SK-N-SH (cell line): ENCODE measurements at regions not wholly inside any gene's neighbourhood (a gene's known extent, or its start where the extent isn't known, plus 50 kb on each side); places are given as distances from the start of the nearest gene placed in this dataset.

Experiments used
- CTCF ChIA-PET: fragments of 300-600, 350-600 bp; formaldehyde crosslinking; extraction: SDS; loops from one replicate; lab custom pipeline; 2021; lab: Yijun Ruan, JAX
- POLR2A ChIA-PET: fragments of 350-600 bp; sonication (Branson Sonifier 250); formaldehyde crosslinking; extraction: SDS; loops from one replicate; lab custom pipeline; 2020; ENCODE audit warnings: antibody characterized with exemption, inconsistent platforms; lab: Yijun Ruan, JAX
- DNase-seq: peaks from one replicate; pipeline ENCODE4 v3.0.0; 2012
- H2AFZ ChIP-seq: fragments of 200-600 bp; sonication (generic); 2 replicates; pipeline ENCODE4 v1.8.1; 2016; ENCODE audit warnings: antibody characterized with exemption, mild to moderate bottlenecking, low read depth
- H3F3A ChIP-seq: fragments of 200-600 bp; sonication (generic); replicated peaks from 2 replicates; pipeline ENCODE3; 2016; ENCODE audit warnings: antibody characterized with exemption, mild to moderate bottlenecking; ENCODE audit not compliant: insufficient read depth
- H3K27ac ChIP-seq, 2 experiments: fragments of 200-500 bp in 1 of 2; fragments of 200-600 bp in 1 of 2; sonication (Bioruptor generic) in 1 of 2; sonication (generic), shearing (Covaris generic) in 1 of 2; 2 replicates each; pipeline versions ENCODE4 v1.5.1 to v1.6.1; 2014 to 2016; ENCODE audit warnings: low read depth in 2 of 2, inconsistent platforms in 1 of 2, low read length in 1 of 2, mild to moderate bottlenecking in 1 of 2, mixed read lengths in 1 of 2
- H3K27me3 ChIP-seq: fragments of 200-600 bp; sonication (generic), shearing (Covaris generic); 2 replicates; pipeline ENCODE4 v1.6.1; 2016; ENCODE audit warnings: mixed run types; ENCODE audit not compliant: insufficient read depth
- H3K36me3 ChIP-seq, 2 experiments: fragments of 200-500 bp in 1 of 2; fragments of 200-600 bp in 1 of 2; sonication (Bioruptor generic) in 1 of 2; sonication (generic) in 1 of 2; replicated peaks in 1 of 2; 2 replicates each; pipeline versions ENCODE3 to v1.5.1; 2014 to 2016; ENCODE audit warnings: low read length in 1 of 2, mild to moderate bottlenecking in 1 of 2; ENCODE audit not compliant: insufficient read depth in 2 of 2, control insufficient read depth in 1 of 2
- H3K4me1 ChIP-seq, 2 experiments: fragments of 200-500 bp in 1 of 2; fragments of 200-600 bp in 1 of 2; sonication (Bioruptor generic) in 1 of 2; sonication (generic), shearing (Covaris generic) in 1 of 2; 2 replicates each; pipeline versions ENCODE4 v1.5.1 to v1.6.1; 2014 to 2016; ENCODE audit warnings: low read depth in 1 of 2, low read length in 1 of 2, mixed run types in 1 of 2; ENCODE audit not compliant: insufficient read depth in 2 of 2, control insufficient read depth in 1 of 2
- H3K4me2 ChIP-seq: fragments of 200-600 bp; sonication (generic), shearing (Covaris generic); 2 replicates; pipeline ENCODE4 v1.6.1; 2017; ENCODE audit warnings: mixed run types
- H3K4me3 ChIP-seq, 2 experiments: fragments of 200-500 bp in 1 of 2; fragments of 200-600 bp in 1 of 2; sonication (Bioruptor generic) in 1 of 2; sonication (generic), shearing (Covaris generic) in 1 of 2; 2 replicates each; pipeline versions ENCODE4 v1.5.1 to v1.8.1; 2014 to 2016; ENCODE audit warnings: low read depth in 2 of 2, inconsistent platforms in 1 of 2, low read length in 1 of 2, mild to moderate bottlenecking in 1 of 2, mixed read lengths in 1 of 2, moderate library complexity in 1 of 2
- H3K79me2 ChIP-seq: fragments of 200-600 bp; sonication (generic); 2 replicates; pipeline ENCODE4 v1.8.1; 2017; ENCODE audit warnings: mild to moderate bottlenecking; ENCODE audit not compliant: insufficient read depth
- H3K9ac ChIP-seq: fragments of 200-600 bp; sonication (generic); 2 replicates; pipeline ENCODE4 v1.6.1; 2017; ENCODE audit warnings: mixed run types
- H3K9me2 ChIP-seq: fragments of 200-600 bp; sonication (generic); 2 replicates; pipeline ENCODE4 v1.6.1; 2017; ENCODE audit warnings: mixed run types
- H3K9me3 ChIP-seq: fragments of 200-600 bp; sonication (generic); 2 replicates; pipeline ENCODE4 v1.6.1; 2017; ENCODE audit warnings: mixed run types, mild to moderate bottlenecking, moderate library complexity
- H4K20me1 ChIP-seq: fragments of 200-600 bp; sonication (generic); 2 replicates; pipeline ENCODE4 v1.6.1; 2017; ENCODE audit warnings: mild to moderate bottlenecking, mixed run types; ENCODE audit not compliant: insufficient read depth
- CHD2 ChIP-seq: fragments of 150-350 bp; IDR thresholded peaks from 2 replicates; pipeline ENCODE4 v1.6.1; 2018; ENCODE audit warnings: low read length; ENCODE audit not compliant: partially characterized antibody
- FOXJ3 ChIP-seq: sonication (generic); formaldehyde crosslinking; IDR thresholded peaks from 2 replicates; pipeline ENCODE4 v1.5.1; 2020; ENCODE audit warnings: mild to moderate bottlenecking, missing genetic modification reagents
- JUND ChIP-seq: IDR thresholded peaks from 2 replicates; pipeline ENCODE4 v1.4.0; 2012
- POLR2AphosphoS5 ChIP-seq: IDR thresholded peaks from 2 replicates; pipeline ENCODE4 v1.6.1; 2012; ENCODE audit warnings: low read depth, low read length
- RFX5 ChIP-seq: IDR thresholded peaks from 2 replicates; pipeline ENCODE4 v1.6.1; 2012; ENCODE audit warnings: mild to moderate bottlenecking, improper control_type of control experiment, low read length
- TAF1 ChIP-seq: IDR thresholded peaks from 2 replicates; pipeline ENCODE4 v1.6.1; 2012; ENCODE audit warnings: low read depth, mild to moderate bottlenecking, low read length, moderate library complexity, borderline replicate concordance
- YY1 ChIP-seq: IDR thresholded peaks from 2 replicates; pipeline ENCODE4 v1.4.0; 2012; ENCODE audit warnings: low read depth, mild to moderate bottlenecking
- WGBS: methylation state at CpG from one replicate; pipeline ENCODE4 v1.1.6; 2017; ENCODE audit warnings: low lambda C conversion rate; 5-methylcytosine and 5-hydroxymethylcytosine counted together
- TF ChIP-seq, protein P1 (sequence below): fragments of 150-350 bp; IDR thresholded peaks from 2 replicates; pipeline ENCODE4 v1.6.1; 2016; ENCODE audit warnings: mild to moderate bottlenecking, low read depth, low read length

DNA sequence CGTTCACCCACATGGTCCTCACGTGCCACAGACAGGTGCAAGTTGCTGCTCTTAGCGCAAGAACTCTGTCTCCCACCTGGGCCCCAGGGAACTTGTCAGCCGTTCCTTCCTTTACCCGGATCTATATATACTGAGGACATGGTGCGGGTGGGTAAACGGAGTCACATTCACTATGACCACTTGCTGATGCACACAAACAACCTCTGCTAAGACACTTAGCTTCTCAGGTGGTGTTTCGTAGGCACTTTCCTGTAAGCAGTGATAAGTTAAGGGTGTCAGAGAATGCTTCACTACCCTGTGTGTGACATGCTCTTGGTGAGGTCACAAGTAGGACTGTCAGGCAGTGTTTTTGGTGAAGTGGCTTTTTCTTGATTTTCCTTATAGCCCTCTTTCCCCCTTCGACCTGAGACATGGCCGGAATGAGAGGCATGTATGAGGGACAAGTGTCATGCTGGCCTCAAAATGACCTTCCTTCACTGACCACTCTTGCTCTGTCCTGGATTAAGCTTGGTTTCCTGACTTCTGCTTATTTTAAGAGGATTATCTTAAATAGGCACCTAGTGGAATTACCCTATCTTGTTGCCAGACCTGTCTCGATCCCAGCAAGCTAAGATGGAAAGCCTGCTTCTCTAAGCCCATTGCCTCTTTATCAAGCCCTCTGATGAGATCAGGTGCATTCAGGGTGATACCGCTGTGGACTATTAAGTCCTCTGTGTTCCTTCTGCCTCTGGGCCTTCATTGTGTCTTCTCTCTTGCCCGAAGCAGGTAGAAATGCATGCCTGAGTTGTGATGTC, 97.1 kb upstream of the CELF4 start:
- H3K79me2 ChIP-seq = no peaks in the 10 kb centered on the region
- ChIA-PET POLR2A (no interaction called here), CTCF (no interaction called here)
- H3K4me2 ChIP-seq = no peak overlapping the region
- no peak overlapping the region for H3K9ac ChIP-seq
- DNase-seq = no peak
- TF ChIP-seq FOXJ3 (CRISPR knock-in tag) (no peak), CHD2 (no peak), YY1 (no peak), TAF1 (no peak)
- no peak overlapping the region for H2AFZ ChIP-seq
- H3F3A ChIP-seq = no peaks in the 10 kb centered on the region
- H3K4me1 ChIP-seq = peaks cover 0 to 2% of the 10 kb centered on the region in 2 experiments; a peak in 1 of 4 replicates
- no peaks in the 10 kb centered on the region for H4K20me1 ChIP-seq
- no peak overlapping the region for H3K27ac ChIP-seq
- H3K36me3 ChIP-seq = no peaks in the 10 kb centered on the region
- no peaks in the 10 kb centered on the region for H3K9me2 ChIP-seq
- H3K9me3 ChIP-seq = no peaks in the 10 kb centered on the region
- 31% methylated on average over 12 of the region's 13 CpGs for WGBS
- H3K4me3 ChIP-seq = no peak overlapping the region
- H3K27me3 ChIP-seq = no peaks in the 10 kb centered on the region

DNA sequence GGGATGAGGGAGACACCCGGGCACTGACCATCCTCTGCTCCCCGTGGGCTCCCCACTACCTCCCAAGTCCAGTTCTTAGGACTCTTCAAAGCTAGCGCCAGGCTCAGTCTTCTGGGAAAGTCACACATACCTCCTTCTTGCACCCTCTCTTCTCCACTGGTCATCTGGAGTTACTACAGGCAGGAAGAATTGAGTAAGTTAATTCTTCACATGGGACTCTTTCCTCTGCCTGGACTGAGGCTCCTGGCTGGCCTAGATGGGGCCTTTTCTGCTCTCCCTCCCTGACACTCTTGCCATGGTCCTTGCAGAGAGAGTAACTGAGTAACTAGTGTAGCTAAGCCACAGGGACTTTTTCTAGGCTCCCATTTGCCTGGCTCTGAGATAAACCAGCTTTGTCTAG, 96.5 kb upstream of the CELF4 start:
- H3K9me2 ChIP-seq = no peaks in the 10 kb centered on the region
- POLR2A ChIA-PET = no interaction called here
- no peaks in the 10 kb centered on the region for H4K20me1 ChIP-seq
- H3K79me2 ChIP-seq = no peaks in the 10 kb centered on the region
- no peak overlapping the region for H2AFZ ChIP-seq
- TF ChIP-seq JUND (no peak), POLR2AphosphoS5 (no peak), CHD2 (no peak)
- H3K4me1 ChIP-seq = peaks cover 0 to 2% of the 10 kb centered on the region in 2 experiments; a peak in 1 of 4 replicates
- H3K27me3 ChIP-seq = no peaks in the 10 kb centered on the region
- no peak overlapping the region for H3K27ac ChIP-seq
- DNase-seq = no peak
- no peaks in the 10 kb centered on the region for H3F3A ChIP-seq
- no peaks in the 10 kb centered on the region for H3K9me3 ChIP-seq
- no peak overlapping the region for H3K4me3 ChIP-seq
- 33% methylated on average over 3 of the region's 3 CpGs for WGBS
- no peak overlapping the region for H3K9ac ChIP-seq
- CTCF ChIA-PET = no interaction called here
- H3K4me2 ChIP-seq = no peak overlapping the region
- H3K36me3 ChIP-seq = no peaks in the 10 kb centered on the region

DNA sequence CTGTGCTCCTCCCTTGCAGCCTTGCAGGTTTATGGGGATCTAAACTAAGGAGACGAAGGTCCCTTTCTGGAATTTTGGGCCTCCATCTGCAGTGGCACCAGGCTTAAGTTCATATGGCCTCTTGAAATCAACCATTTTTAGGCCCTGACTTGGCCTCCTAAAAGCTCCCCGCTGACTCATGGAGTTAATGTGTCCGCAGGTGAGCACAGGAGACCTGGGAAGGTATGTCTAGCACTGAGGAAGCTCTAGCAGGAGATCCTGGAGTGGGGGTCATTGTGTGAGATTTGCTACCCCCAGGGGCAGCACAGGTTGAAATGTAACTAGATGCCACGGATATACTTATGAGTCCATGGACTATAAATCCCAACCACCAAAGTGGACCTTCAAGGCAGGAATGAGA, 95.9 kb upstream of the CELF4 start:
- Histone ChIP-seq H3K9ac (no peak overlapping the region), H3F3A (no peaks in the 10 kb centered on the region), H3K4me3 (no peak overlapping the region), H3K27ac (no peak overlapping the region), H2AFZ (no peak overlapping the region), H3K4me1 (peaks cover 0 to 2% of the 10 kb centered on the region in 2 experiments; a peak in 1 of 4 replicates), H3K4me2 (no peak overlapping the region), H3K9me3 (no peaks in the 10 kb centered on the region), H3K79me2 (no peaks in the 10 kb centered on the region), H3K9me2 (no peaks in the 10 kb centered on the region), H4K20me1 (no peaks in the 10 kb centered on the region), H3K36me3 (no peaks in the 10 kb centered on the region), H3K27me3 (no peaks in the 10 kb centered on the region)
- POLR2A ChIA-PET = no interaction called here
- CTCF ChIA-PET = no interaction called here
- DNase-seq = no peak
- WGBS = 20% methylated on average over 4 of the region's 4 CpGs
- TF ChIP-seq, protein P1, sequence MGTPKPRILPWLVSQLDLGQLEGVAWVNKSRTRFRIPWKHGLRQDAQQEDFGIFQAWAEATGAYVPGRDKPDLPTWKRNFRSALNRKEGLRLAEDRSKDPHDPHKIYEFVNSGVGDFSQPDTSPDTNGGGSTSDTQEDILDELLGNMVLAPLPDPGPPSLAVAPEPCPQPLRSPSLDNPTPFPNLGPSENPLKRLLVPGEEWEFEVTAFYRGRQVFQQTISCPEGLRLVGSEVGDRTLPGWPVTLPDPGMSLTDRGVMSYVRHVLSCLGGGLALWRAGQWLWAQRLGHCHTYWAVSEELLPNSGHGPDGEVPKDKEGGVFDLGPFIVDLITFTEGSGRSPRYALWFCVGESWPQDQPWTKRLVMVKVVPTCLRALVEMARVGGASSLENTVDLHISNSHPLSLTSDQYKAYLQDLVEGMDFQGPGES = no peak
- TF ChIP-seq YY1 = no peak
- no peak for TF ChIP-seq RFX5
